ENCODE measurements at regions not wholly inside any gene's neighbourhood (a gene's known extent, or its start where the extent isn't known, plus 50 kb on each side); places are given as distances from the start of the nearest gene placed in this dataset.

GRCh38 chr15:62412686-62413085 lies 247.6 kb upstream of the C2CD4B start:
- H3K27me3 ChIP-seq, result no peaks in the 10 kb centered on the region
- ATAC-seq (no peak), DNase-seq (no peak)
- TF ChIP-seq, protein P1, sequence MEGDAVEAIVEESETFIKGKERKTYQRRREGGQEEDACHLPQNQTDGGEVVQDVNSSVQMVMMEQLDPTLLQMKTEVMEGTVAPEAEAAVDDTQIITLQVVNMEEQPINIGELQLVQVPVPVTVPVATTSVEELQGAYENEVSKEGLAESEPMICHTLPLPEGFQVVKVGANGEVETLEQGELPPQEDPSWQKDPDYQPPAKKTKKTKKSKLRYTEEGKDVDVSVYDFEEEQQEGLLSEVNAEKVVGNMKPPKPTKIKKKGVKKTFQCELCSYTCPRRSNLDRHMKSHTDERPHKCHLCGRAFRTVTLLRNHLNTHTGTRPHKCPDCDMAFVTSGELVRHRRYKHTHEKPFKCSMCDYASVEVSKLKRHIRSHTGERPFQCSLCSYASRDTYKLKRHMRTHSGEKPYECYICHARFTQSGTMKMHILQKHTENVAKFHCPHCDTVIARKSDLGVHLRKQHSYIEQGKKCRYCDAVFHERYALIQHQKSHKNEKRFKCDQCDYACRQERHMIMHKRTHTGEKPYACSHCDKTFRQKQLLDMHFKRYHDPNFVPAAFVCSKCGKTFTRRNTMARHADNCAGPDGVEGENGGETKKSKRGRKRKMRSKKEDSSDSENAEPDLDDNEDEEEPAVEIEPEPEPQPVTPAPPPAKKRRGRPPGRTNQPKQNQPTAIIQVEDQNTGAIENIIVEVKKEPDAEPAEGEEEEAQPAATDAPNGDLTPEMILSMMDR (IDR thresholded peaks at IDR 0.05), result no peak
- TF ChIP-seq POLR2A (IDR thresholded peaks at IDR 0.05), result no peak
- H3K27ac ChIP-seq, result no peak overlapping the region
- intact Hi-C loops (cut with DNase I), result no loop called here
- H3K4me1 ChIP-seq, result no peaks in the 10 kb centered on the region
- no peak overlapping the region for H3K4me3 ChIP-seq
- H3K9me3 ChIP-seq, result no peaks in the 10 kb centered on the region
- WGBS, 2 donors, result 71 to 79% methylated on average over 5 of the region's 5 CpGs
- no peaks in the 10 kb centered on the region for H3K36me3 ChIP-seq (replicated peaks in 1 of 2; ENCODE audit: insufficient read depth in 1 of 2, low read depth in 2 of 2)

DNA sequence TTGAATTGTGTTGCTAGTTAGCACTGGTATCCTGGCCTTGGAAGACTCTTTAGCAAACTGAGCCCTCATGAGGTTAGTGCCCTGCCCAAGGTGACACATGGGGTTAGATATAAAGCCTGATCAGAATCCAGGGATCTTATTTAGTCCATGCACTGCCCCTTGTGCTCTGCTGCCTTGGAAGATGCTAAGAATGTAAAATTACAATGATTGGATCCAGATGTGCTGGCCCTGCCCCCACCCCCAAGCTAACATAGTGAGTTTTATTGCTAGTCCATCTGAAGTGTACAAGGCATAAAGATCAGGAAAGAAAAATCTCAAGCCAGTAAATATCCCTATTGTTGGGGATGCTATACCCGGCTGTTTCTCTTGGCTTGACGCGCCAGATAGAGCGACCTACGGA lies 248.1 kb upstream of the C2CD4B start:
- no peak for ATAC-seq
- H3K4me3 ChIP-seq, result no peak overlapping the region
- 92 to 97% methylated on average over 5 of the region's 5 CpGs for WGBS, 2 donors
- H3K9me3 ChIP-seq, result no peaks in the 10 kb centered on the region
- no peaks in the 10 kb centered on the region for H3K36me3 ChIP-seq (replicated peaks in 1 of 2; ENCODE audit: insufficient read depth in 1 of 2, low read depth in 2 of 2)
- TF ChIP-seq, protein P1 (IDR thresholded peaks at IDR 0.05), result no peak
- intact Hi-C loops (cut with DNase I), result no loop called here
- no peaks in the 10 kb centered on the region for H3K27me3 ChIP-seq
- no peak for DNase-seq
- H3K4me1 ChIP-seq, result no peaks in the 10 kb centered on the region
- no peak overlapping the region for H3K27ac ChIP-seq

- intact Hi-C loops (cut with DNase I), result no loop called here
- no peak for TF ChIP-seq POLR2A (IDR thresholded peaks at IDR 0.05)
- TF ChIP-seq, protein P1 (IDR thresholded peaks at IDR 0.05), result no peak
- DNase-seq (no peak), ATAC-seq (no peak)
- H3K9me3 ChIP-seq, result no peaks in the 10 kb centered on the region
- no peak overlapping the region for H3K27ac ChIP-seq
- no peaks in the 10 kb centered on the region for H3K36me3 ChIP-seq (replicated peaks in 1 of 2; ENCODE audit: insufficient read depth in 1 of 2, low read depth in 2 of 2)
- no peak overlapping the region for H3K4me3 ChIP-seq
- no peaks in the 10 kb centered on the region for H3K4me1 ChIP-seq
- H3K27me3 ChIP-seq, result no peaks in the 10 kb centered on the region
These were observed 248.7 kb upstream of the C2CD4B start for GRCh38 chr15:62413786-62414185.

DNA sequence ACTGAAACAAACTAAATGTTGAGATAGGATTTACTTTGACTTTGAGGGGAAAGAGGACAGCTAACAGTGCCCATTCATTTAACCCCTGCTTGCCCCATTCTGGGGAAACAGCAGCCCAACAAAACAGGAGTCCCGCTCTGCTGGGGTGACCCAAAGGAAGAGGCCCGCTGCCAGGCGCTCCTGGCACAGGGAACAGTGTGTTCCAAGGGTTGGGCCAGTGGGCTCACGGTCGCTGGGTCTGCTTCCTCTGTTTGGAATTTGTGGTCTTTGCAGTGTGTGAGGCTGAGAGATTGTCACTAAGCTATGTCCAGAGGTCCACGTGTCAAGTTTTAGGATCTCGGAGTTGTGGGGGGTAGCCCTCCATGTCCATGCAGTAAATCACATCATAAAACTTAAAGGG lies 250.4 kb upstream of the C2CD4B start:
- H3K4me1 ChIP-seq, result peaks cover 4% of the 10 kb centered on the region
- no peak overlapping the region for H3K27ac ChIP-seq
- H3K4me3 ChIP-seq, result no peak overlapping the region
- intact Hi-C loops (cut with DNase I), result no loop called here
- DNase-seq (no peak), ATAC-seq (no peak)
- no peaks in the 10 kb centered on the region for H3K36me3 ChIP-seq (replicated peaks in 1 of 2; ENCODE audit: insufficient read depth in 1 of 2, low read depth in 2 of 2)
- TF ChIP-seq, protein P1 (IDR thresholded peaks at IDR 0.05), result no peak
- no peak for TF ChIP-seq POLR2A (IDR thresholded peaks at IDR 0.05)
- H3K9me3 ChIP-seq, result no peaks in the 10 kb centered on the region
- no peaks in the 10 kb centered on the region for H3K27me3 ChIP-seq
- 88 to 94% methylated on average over 6 to 7 of the region's 7 CpGs for WGBS, 2 donors

DNA sequence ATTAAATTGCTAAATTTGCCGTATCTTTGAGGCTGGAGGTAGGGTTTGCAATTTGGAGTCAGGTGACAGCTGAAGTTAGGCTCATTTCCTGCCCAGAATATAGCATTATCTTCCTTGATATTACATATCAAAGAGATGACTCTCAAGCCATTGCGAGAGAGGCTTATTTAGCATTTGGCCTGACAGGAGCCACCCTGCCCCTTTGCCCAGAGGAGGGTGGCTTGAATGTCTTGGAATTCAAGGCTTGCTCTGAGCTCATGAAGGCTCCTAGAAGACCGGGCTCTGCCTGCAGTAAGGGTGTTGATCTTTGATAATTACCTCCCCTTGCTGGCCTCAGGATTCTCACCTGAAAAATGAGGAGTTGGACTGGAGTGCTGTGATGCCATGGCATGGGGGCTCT lies 251.4 kb upstream of the C2CD4B start:
- H3K4me3 ChIP-seq, result no peak overlapping the region
- H3K27ac ChIP-seq, result no peak overlapping the region
- H3K9me3 ChIP-seq, result no peaks in the 10 kb centered on the region
- ATAC-seq (no peak), DNase-seq (no peak)
- WGBS, 2 donors, result 92 to 94% methylated on average over 3 of the region's 3 CpGs
- H3K36me3 ChIP-seq (replicated peaks in 1 of 2; ENCODE audit: insufficient read depth in 1 of 2, low read depth in 2 of 2), result no peaks in the 10 kb centered on the region
- no peak for TF ChIP-seq POLR2A (IDR thresholded peaks at IDR 0.05)
- TF ChIP-seq, protein P1 (IDR thresholded peaks at IDR 0.05), result no peak
- no peaks in the 10 kb centered on the region for H3K27me3 ChIP-seq
- intact Hi-C loops (cut with DNase I), result no loop called here
- peaks cover 4% of the 10 kb centered on the region for H3K4me1 ChIP-seq

All from body of pancreas (tissue), 4 donors.